ENCODE measurements at regions not wholly inside any gene's neighbourhood (a gene's known extent, or its start where the extent isn't known, plus 50 kb on each side); places are given as distances from the start of the nearest gene placed in this dataset.

GRCh38 chr4:60216752-60217151 is 983.4 kb upstream of the ADGRL3 start:
- DNase-seq = no peak

GRCh38 chr4:60221866-60222265 is 978.3 kb upstream of the ADGRL3 start:
- DNase-seq = no peak

GRCh38 chr4:60223208-60223923 is 976.8 kb upstream of the ADGRL3 start:
- no peak for DNase-seq

- DNase-seq = no peak
These were observed 958.3 kb upstream of the ADGRL3 start for GRCh38 chr4:60241866-60242265.

GRCh38 chr4:60249784-60250183 is 950.3 kb upstream of the ADGRL3 start:
- no peak for DNase-seq

- no peak for DNase-seq
These were observed 949.5 kb upstream of the ADGRL3 start for GRCh38 chr4:60250657-60251056.

GRCh38 chr4:60259781-60260180 is 940.3 kb upstream of the ADGRL3 start:
- no peak for DNase-seq

- DNase-seq = no peak
These were observed 933.6 kb upstream of the ADGRL3 start for GRCh38 chr4:60266505-60266904.

GRCh38 chr4:60296386-60296785 is 903.7 kb upstream of the ADGRL3 start:
- no peak for DNase-seq

GRCh38 chr4:60313611-60314178 is 886.4 kb upstream of the ADGRL3 start:
- DNase-seq = no peak

GRCh38 chr4:60314416-60314815 is 885.7 kb upstream of the ADGRL3 start:
- no peak for DNase-seq

- DNase-seq = no peak
These were observed 884.5 kb upstream of the ADGRL3 start for GRCh38 chr4:60315586-60315985.

GRCh38 chr4:60326735-60327134 is 873.4 kb upstream of the ADGRL3 start:
- no peak for DNase-seq

- no peak for DNase-seq
These were observed 872.5 kb upstream of the ADGRL3 start for GRCh38 chr4:60327651-60328050.

GRCh38 chr4:60344908-60345307 is 855.2 kb upstream of the ADGRL3 start:
- no peak for DNase-seq

GRCh38 chr4:60345392-60345791 is 854.7 kb upstream of the ADGRL3 start:
- no peak for DNase-seq

- no peak for DNase-seq
These were observed 840.3 kb upstream of the ADGRL3 start for GRCh38 chr4:60359746-60360367.

GRCh38 chr4:60365176-60365575 is 835.0 kb upstream of the ADGRL3 start:
- DNase-seq = no peak

GRCh38 chr4:60366661-60367060 is 833.5 kb upstream of the ADGRL3 start:
- DNase-seq = no peak

GRCh38 chr4:60368986-60369385 is 831.1 kb upstream of the ADGRL3 start:
- no peak for DNase-seq

- no peak for DNase-seq
These were observed 822.1 kb upstream of the ADGRL3 start for GRCh38 chr4:60378010-60378409.

GRCh38 chr4:60384516-60384915 is 815.6 kb upstream of the ADGRL3 start:
- no peak for DNase-seq

- DNase-seq = no peak
These were observed 810.5 kb upstream of the ADGRL3 start for GRCh38 chr4:60389633-60390032.

GRCh38 chr4:60396341-60397049 is 803.6 kb upstream of the ADGRL3 start:
- DNase-seq = no peak

Data from midbrain (tissue), 1 donor.